Activated CD4-positive, alpha-beta T cell treated with anti-CD3 and anti-CD28 coated beads, Interleukin-2, amount 50 U/mL, for 1 hour (primary cell): ENCODE measurements at regions not wholly inside any gene's neighbourhood (a gene's known extent, or its start where the extent isn't known, plus 50 kb on each side); places are given as distances from the start of the nearest gene placed in this dataset.

Experiments used
- DNase-seq: peaks from one replicate; pipeline ENCODE4 v3.0.0-alpha.2; 2020

DNA sequence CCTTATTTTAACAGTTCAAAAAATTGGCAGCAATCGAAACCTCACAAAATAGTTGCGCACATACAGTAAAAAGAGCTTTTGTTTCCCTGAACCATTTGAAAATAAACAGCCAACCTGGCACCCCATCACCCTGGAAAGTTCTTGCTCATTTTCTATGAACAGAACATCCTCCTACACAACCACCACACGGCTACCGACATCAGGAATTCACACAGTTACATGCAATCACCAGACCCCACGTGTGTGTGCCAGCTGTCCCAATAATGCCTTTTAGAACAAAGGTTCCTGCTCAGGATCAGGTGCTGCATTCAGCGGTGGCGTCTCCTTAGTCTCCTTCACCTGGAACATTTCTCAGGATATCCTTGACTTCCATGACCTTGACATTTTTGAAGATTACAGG, 186.5 kb downstream of the KLF13 start:
- no peak for DNase-seq

GRCh38 chr15:31516440-31516839, 189.8 kb downstream of the KLF13 start:
- DNase-seq, result no peak

DNA sequence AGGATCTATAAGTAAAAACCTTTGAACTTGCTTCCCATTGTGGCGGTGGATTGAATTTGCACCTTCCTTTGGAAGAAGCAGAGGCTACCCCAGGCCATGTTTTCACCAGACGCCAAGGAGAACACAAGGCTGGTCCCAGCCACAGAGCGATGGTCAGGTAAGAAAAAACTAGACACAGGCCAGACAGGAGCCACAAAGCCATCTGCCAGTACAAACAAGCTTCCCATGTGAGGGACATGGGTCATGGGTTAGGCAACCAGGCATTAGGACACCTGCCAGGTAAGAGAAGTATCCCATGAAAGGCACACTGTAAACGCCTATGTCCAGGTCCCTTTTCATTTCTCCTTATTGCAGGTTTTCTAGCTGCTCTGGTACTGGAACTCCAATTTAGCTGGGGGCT, 190.2 kb downstream of the KLF13 start:
- DNase-seq, result no peak

DNA sequence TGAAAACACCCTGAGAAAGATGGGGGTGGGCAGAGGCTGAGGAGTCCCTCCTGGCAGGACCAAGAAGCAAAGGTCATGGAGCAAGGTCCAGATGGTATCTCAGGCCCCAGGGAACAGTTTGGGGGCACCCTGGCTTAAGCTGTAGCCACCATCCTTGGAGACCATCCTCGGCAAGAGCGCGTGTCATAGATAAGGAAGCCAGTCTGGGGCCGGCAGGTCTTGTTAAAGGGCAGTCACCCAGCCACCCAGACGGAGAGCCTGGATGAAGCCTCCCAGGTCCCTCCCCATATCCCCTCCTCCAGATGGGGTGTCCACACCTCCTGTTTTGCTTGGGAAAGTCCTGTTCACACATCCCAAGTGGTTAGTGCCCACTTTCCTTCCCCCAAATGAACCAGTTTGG, 191.1 kb downstream of the KLF13 start:
- DNase-seq, result no peak

GRCh38 chr15:31522028-31522427, 195.4 kb downstream of the KLF13 start:
- no peak for DNase-seq

GRCh38 chr15:31523027-31523654, 196.5 kb downstream of the KLF13 start:
- DNase-seq, result no peak

DNA sequence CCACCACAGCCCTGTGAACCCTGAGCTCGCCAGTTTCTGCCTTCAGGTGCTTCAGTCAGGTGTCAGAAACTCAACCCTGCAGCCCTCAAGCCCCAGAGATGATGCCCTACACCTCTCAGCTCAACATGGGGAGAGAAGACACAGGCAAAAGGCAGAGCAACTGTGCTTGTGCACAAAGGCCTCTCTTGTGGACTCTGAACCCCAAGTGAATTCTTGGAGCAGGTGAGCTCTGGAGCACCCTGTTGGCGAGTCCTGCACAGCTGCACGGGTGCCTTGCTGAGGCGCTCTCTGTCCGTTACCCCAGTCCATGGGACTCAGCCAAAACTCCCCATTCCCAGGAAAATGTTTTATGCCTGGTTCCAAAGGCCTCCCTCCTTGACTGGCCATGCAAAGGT, 197.0 kb downstream of the KLF13 start:
- DNase-seq, result no peak

- no peak for DNase-seq
These were observed 198.6 kb downstream of the KLF13 start for GRCh38 chr15:31525185-31525695.

DNA sequence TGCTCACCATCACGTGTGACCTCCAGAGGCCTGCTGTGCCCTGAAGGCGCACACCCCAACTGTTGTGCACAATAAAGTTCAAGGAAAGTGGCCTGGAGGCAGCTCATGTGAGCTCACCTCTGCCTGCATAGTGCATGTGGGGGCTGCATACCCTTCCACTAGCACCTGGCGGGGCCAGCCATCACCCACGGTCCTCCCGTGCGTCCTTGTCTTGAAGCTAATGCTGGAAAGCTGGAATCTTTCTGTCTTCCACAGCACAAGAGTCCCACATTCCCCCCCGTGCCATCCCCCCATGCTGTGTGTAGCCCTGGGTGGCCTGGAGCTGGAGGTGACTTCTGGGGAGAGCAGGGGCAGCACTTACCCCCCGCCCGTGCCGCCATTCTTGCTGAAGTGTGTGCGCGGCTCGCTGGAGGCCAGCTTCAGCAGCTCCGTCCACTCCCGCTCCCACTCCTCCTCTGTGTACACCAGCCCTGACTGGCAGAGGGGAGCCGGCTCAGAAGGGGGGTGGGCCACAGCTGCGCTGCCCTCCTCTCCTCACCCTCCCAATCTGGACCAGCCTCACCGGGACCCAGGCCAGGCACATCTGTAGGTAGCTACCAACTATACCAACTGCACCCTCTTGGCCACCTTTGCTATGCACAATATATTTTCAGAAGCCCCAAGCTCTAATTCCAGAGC, 199.5 kb downstream of the KLF13 start:
- DNase-seq, result no peak

DNA sequence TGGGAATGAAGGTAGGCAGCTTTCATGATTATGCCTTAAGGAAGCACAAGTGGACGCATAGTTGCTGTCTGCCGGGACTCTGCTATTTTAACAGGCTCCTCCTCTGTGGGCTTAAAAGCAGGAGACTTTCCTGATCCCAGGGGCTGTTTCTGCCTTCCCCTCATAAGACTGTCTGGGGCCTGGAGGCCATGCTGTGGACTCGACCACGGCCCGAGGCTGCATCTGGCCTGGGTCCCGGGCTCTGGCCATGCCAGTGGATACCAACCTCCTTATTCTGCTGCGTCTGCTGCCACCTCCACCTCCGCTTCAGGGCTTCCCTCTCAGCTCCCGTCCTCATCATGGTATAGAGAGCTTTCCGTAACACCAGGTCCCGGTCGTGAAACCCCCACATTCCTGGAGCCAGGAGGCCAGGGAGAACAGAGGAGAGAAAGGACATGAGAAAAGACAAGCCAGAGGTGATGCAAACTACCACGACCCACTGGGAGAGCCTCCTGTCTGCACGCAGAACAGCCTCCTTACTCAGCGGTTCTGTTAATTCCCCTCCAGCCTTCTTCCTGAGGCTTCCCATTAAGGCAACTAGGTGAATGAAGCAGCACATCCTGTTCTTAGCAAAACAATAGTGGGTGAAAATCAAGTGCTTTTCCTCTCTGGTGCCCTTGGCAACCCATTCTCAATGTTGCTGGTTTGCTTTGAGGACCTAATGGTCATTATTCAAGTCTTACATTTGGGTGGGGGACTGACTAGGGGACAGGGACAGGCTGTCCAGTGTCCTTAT, 200.5 kb downstream of the KLF13 start:
- DNase-seq, result no peak

- DNase-seq, result no peak
These were observed 202.2 kb downstream of the KLF13 start for GRCh38 chr15:31528846-31529245.

DNA sequence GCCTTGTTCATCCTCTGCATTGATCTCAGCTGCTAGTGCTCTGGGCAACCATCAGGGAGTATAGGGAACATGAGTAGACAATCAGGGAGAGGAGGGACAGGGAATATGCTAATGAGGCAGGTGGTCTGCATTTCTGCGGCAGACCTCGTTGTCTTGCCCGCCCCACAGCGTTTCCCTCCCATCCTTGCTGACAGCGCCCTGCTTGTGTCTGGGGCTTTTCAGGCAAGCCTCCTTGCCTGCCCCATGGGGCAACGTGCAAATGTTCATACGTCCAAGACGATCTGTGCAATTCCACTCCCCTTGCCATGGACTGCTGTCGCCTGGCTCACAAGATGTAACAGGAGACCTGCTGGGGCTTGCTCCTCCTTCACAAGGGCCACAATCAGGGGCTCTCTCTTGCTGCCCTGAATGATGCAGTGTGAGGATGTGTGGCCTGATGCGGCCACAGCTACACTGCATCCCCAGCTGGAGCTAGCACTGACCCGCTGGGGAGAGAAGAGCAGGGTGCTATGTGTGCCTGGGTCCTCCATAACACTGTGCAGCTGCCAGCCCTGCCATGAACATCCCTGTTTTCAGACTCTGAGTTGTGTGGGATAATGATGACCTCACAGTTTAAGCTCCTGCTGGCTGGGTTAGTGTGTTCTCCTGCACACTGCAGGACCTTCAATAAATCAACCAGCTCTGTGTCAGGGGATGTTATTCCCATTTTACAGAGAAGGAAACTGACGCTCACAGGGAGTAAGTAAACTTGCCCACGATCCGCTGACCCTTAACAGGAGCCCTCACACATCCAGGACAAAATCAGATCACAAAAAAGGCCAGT, 211.3 kb downstream of the KLF13 start:
- no peak for DNase-seq

DNA sequence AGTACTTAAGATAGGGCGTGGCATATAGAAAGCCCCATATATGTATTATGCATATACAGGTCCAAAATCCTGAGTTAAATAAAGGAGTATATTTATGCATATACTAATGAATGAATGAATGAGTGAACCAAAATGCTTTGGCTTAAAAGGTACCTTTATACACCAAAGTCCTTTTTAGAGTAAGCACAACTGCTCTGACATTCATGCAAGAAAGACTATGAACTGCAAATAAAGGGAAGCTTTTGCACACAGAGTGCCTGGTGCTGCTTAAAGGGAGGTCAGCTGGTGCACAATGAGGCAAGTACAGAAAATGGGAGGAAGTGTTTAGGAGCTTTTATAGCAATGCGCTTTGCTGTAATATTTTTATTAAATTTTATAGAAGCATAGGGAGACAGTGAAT, 214.0 kb downstream of the KLF13 start:
- no peak for DNase-seq

GRCh38 chr15:31544361-31544760, 217.7 kb downstream of the KLF13 start:
- DNase-seq, result no peak

DNA sequence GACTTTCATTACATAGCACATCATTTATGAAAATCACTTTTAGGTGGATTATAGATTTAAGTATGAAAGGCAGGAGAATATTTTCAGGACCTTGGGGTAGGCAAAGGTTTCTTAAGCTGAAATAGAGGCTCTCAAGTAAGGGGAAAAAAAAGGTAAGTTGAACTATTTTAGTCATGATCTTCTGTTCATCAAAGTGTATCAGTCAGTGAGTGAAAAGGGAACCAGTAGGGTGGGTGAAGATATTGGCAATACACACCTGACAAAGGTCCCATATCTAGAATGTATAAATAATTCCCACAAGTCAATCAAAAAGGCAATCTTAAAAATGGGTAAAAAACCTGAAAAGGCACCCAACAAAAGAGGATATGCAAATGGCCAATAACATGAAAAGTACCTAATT, 218.6 kb downstream of the KLF13 start:
- DNase-seq, result no peak

- DNase-seq, result no peak
These were observed 223.8 kb downstream of the KLF13 start for GRCh38 chr15:31550211-31550977.

GRCh38 chr15:31551323-31551722, 224.7 kb downstream of the KLF13 start:
- no peak for DNase-seq

DNA sequence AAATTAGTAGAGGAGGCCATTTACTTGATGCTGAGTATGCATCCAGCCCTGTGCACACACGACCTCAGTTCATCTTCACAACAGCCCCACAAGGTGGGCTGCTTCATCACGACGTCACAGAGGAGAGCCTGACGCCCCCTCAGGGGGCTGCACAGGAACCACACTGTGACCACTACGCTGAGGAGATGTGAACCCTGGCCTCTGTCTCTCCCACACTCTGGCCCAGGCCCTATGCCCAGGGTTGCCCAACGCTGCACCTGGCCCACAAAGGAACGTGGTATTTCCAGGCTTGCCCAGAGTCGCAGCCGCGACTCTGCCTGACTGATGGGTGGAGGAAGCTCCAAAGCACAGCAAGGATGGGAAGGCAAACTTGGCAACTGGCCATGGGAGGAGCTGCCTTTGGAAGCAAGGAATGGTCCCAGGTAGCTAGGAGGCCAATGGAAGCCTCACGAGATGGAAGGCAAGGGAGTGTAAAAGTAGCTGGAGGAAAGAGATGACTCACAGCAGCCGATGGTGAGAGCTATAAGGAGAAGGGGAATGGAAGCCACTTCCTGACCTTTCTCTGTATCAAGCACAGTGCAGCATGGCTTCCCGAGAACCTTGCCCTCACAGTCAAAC, 226.0 kb downstream of the KLF13 start:
- no peak for DNase-seq

- DNase-seq, result no peak
These were observed 227.6 kb downstream of the KLF13 start for GRCh38 chr15:31554261-31554660.

GRCh38 chr15:31555022-31555421, 228.4 kb downstream of the KLF13 start:
- DNase-seq, result no peak

DNA sequence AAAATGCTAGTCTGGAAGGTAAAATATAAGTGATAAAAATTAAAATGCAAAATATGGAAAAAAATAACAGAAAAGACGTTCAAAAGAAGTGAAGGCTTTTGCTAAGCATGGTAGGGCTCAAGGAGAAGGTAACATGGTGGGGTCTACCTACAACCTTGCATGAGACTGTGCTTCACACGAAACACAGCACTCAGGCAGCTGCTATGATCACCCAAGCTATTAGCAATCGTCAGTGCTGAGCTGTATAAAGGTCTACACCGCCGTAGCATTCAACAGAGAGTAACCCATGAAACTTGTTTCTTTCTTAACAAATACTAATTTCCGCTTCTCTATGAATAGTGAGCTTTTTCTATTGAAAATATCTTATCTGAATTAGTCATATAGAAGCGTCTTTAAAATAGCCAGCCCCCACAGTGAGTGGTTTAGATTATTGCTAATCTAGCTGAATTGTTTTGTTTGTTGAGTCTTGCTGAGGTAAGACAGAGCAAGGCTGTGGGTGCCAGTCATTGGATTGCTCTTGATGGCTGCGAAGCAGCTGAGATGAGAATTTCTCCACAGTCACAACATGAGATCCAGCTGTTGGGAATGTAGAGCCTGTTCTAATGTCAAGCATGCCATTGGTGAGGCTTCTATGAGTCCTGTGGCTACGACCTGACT, 230.0 kb downstream of the KLF13 start:
- DNase-seq, result no peak
